GM08714 (cell line): ENCODE measurements at regions not wholly inside any gene's neighbourhood (a gene's known extent, or its start where the extent isn't known, plus 50 kb on each side); places are given as distances from the start of the nearest gene placed in this dataset.
"Not testable (repeated sequence)": the region's sequence is repeated elsewhere in the genome, so short reads cannot be mapped to it uniquely, and the experiment has no call there.

Source experiments
- H3K4me3 ChIP-seq: fragments of 200-500 bp; sonication (Bioruptor generic); 2 replicates; pipeline ENCODE4 v1.5.1; 2014; ENCODE audit warnings: mild to moderate bottlenecking, low read length, inconsistent platforms
- ZNF274 ChIP-seq: IDR thresholded peaks from 2 replicates; pipeline ENCODE4 v1.6.1; 2012; ENCODE audit warnings: mild to moderate bottlenecking, low read depth, low read length

DNA sequence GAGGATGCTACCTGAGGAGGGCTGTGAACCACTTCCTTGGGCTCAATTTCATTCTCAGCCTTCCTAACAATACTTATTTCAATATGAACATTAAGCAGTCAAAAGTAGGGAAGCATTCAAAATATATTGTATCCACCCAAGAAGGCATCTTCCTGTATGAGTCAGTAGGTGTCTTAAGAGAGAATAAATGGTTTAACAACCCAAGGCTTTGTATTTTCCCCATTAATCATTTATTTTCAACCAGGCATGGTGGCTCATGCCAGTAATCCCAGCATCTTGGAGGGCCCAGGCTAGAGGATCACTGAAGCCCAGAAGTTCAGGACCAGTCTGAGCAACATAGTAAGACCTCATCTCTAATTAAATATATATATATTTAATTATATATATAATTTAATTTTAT lies 74.5 kb upstream of the MARCKS start:
- no peak overlapping the region for H3K4me3 ChIP-seq

DNA sequence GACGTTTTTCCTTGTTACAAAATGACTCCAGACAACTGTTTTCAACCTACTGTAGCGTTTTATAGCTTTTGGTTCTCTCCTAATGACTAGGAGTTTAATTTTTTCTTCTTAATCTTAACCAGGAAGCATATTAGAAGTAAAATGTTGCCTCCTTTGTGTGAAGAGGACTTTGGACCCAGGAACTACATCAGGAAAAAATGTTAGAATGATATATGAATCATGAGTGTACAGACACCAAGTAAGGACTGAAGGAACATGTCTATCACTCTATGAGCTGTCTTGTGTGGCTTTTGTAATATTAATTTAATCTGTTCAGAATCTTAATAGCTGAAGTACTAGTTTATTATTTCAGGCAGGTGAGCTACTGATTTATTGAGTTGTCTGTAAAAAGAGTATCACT lies 71.0 kb upstream of the MARCKS start:
- H3K4me3 ChIP-seq: no peak overlapping the region
- no peak for TF ChIP-seq ZNF274

More for the DNA sequence above, 74.5 kb upstream of the MARCKS start:
- TF ChIP-seq ZNF274: no peak

DNA sequence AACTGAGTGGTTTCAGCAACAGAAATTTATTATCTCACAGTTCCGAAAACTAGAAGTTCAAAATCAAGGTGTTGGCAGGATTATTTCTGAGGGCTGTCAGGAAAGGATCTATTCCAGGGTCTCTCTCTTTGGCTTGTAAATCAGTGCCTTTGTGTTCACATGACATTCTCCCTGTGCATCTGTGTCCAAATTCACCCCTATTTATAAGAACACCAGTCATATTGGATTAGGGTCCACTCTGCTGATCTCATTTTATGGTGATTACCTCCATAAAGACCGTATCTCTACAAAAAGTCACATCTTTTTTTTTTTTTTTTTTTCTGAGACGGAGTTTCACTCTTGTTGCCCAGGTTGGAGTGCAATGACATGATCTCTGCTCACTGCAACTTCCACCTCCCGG lies 68.6 kb upstream of the MARCKS start:
- H3K4me3 ChIP-seq: no peak overlapping the region
- no peak for TF ChIP-seq ZNF274

DNA sequence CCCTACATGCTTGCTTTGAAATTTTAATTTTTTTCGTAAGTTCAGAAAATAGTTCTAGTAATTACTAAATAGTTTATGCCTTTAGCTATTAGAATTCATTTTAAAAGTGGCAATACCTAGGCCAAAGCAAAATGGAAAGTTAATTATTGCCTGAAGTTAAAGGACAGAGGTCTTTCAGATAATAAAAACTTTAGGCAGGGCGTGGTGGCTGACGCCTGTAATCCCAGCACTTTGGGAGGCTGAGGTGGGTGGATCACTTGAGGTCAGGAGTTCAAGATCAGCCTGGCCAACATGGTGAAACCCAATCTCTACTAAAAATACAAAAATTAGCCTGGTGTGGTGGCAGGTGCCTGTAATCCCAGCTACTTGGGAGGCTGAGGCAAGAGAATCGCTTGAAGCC lies 65.9 kb upstream of the MARCKS start:
- H3K4me3 ChIP-seq: not testable (repeated sequence)

DNA sequence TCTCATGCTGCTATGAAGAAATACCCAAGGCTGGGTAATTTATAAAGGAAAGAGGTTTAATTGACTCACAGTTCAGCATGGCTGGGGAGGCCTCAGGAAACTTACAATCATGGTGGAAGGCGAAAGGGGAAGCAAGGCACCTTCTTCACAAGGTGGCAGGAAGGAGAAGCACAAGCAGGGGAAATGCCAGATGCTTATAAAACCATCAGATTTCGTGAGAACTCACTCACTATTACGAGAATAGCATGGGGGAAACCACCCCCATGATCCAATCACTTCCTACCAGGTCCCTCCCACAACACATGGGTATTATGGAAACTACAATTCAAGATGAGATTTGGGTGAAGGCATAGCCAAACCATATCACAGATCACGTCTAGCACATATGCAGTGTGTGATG lies 61.8 kb upstream of the MARCKS start:
- not testable (repeated sequence) for H3K4me3 ChIP-seq

DNA sequence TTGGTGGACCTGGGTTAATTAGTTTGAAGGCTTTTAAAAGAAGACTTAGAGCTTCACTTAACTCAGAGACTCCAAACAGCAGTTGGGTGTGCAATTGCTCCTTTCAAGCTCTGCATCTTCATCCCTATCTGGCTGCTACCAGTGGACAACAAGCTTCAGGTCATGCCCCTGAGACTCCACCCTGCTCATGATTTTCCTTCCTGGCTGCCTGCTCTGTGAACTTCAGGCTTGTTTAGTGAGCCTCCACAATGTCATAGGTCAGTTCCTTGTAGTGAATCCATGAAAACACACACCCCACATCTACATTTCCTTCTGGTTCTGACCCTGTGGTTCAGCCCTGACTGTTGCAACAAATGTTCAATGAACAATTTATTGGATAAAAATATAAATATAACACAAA lies 61.1 kb upstream of the MARCKS start:
- no peak for TF ChIP-seq ZNF274
- H3K4me3 ChIP-seq: no peak overlapping the region

DNA sequence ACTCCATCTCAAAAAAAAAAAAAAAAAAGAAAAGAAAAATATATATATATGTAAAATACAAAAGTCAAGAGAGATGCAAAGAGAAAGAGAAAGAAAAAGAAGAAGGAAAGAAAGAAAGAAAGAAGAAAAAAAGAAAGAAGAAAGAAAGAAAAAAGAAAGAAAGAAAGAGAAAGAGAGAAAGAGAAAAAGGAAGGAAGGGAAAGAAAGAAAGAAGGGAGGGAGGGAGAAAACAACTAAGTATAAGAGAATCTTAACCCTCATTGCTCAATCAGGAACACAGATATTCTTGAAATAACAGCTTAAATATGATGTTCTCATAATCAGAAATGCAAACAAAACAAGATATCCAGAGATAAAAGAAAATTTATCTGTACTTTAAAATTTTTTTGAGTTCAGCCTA lies 54.4 kb upstream of the MARCKS start:
- no peak overlapping the region for H3K4me3 ChIP-seq
- TF ChIP-seq ZNF274: no peak

DNA sequence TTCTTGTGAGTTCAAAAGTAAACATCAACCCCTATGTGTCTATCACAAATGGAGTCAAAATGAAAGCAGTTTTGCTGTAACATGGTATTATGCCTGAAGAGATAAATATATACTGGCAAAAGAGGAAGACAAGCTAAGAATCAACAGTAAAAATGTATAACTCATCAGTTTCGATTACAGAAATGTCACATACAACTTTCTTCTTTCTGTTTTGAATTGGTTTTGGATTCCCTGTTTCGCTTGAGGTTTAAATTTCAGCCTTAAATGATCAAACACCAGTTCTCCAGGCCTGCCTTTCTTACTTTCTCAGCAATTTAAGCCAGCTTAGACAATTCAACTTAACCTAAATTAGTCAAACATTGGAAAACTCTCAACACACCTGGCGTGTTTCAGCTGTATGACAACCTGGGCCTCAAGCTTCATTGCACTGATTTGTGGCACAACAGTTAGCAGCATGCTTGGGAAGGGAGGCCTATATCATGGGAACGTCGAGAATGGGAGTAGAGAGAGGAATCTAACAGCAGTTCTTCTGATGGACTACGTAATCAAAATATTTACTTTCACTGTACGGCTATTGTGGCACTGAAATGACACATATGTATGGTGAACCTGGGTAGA lies 51.9 kb upstream of the MARCKS start:
- TF ChIP-seq ZNF274: no peak
- H3K4me3 ChIP-seq: peak overlapping the region; percentile 43; the same call in 1 of the 2 replicates

DNA sequence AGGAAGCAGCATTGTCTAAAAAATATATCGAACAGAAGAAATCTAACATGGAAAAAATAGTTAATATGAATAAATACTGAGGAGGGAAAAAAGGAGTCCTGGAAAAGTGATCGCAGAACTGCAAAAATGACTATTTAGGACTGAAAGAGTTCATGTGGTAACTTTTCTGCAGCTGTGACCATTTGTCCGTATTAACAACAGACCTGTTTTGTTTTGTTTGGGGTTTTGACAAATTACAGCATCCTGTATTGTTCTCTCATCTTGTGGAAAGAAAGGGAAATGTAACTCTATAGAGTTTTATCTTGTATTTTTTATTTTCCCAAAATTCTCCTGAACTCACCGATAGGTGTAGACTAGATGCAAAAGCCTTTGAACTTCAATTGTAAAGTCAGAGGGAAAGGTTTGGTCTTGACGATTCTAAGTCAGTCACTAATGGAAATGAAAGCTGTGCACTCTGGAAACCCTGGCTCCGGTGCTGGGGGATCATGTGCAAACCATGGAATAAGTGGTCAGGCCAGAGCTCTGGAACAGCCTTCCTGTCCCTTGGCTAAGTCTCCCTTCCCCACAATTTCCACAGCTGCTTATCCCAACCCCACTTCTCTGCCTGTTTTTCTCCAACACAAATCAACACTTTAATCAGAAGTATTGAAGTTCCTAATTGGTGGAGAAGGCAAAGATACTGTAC lies 51.2 kb upstream of the MARCKS start:
- TF ChIP-seq ZNF274: no peak
- no peak overlapping the region for H3K4me3 ChIP-seq
